HUDEP-2 (cell line): ENCODE measurements at regions not wholly inside any gene's neighbourhood (a gene's known extent, or its start where the extent isn't known, plus 50 kb on each side); places are given as distances from the start of the nearest gene placed in this dataset.

Experiments used
- DNase-seq, 76 experiments: peaks; one replicate each; lab custom pipeline; 2025; ENCODE audit not compliant: unreplicated experiment in 76 of 76; lab: John Stamatoyannopoulos, UW

- DNase-seq = no peak
Observed at GRCh38 chr1:221067721-221068120, 188.5 kb downstream of the HLX start.

GRCh38 chr1:221069178-221069903 is 190.1 kb downstream of the HLX start:
- DNase-seq = no peak

GRCh38 chr1:221069986-221070385 is 190.7 kb downstream of the HLX start:
- no peak for DNase-seq

GRCh38 chr1:221071777-221072176 is 192.5 kb downstream of the HLX start:
- DNase-seq = no peak

GRCh38 chr1:221072214-221072613 is 193.0 kb downstream of the HLX start:
- no peak for DNase-seq

- no peak for DNase-seq
Observed at GRCh38 chr1:221074332-221074731, 195.1 kb downstream of the HLX start.

- DNase-seq = no peak
Observed at GRCh38 chr1:221075911-221076310, 196.7 kb downstream of the HLX start.

GRCh38 chr1:221076391-221076811 is 197.2 kb downstream of the HLX start:
- no peak for DNase-seq

GRCh38 chr1:221078260-221078965 is 199.2 kb downstream of the HLX start:
- no peak for DNase-seq

GRCh38 chr1:221083902-221084301 is 204.7 kb downstream of the HLX start:
- no peak for DNase-seq

- DNase-seq = no peak
Observed at GRCh38 chr1:221084681-221085080, 205.4 kb downstream of the HLX start.

- DNase-seq = no peak
Observed at GRCh38 chr1:221085701-221086375, 206.6 kb downstream of the HLX start.

- DNase-seq = no peak
Observed at GRCh38 chr1:221087919-221088318, 208.7 kb downstream of the HLX start.

- DNase-seq = no peak
Observed at GRCh38 chr1:221089273-221089672, 210.0 kb downstream of the HLX start.

GRCh38 chr1:221089803-221090202 is 210.6 kb downstream of the HLX start:
- no peak for DNase-seq

GRCh38 chr1:221093903-221094791 is 214.9 kb downstream of the HLX start:
- DNase-seq = no peak

GRCh38 chr1:221097479-221098281 is 218.4 kb downstream of the HLX start:
- no peak for DNase-seq

- no peak for DNase-seq
Observed at GRCh38 chr1:221098471-221099405, 219.5 kb downstream of the HLX start.
